ENCODE measurements at regions not wholly inside any gene's neighbourhood (a gene's known extent, or its start where the extent isn't known, plus 50 kb on each side); places are given as distances from the start of the nearest gene placed in this dataset.
"Not testable (repeated sequence)": the region's sequence is repeated elsewhere in the genome, so short reads cannot be mapped to it uniquely, and the experiment has no call there.

DNA sequence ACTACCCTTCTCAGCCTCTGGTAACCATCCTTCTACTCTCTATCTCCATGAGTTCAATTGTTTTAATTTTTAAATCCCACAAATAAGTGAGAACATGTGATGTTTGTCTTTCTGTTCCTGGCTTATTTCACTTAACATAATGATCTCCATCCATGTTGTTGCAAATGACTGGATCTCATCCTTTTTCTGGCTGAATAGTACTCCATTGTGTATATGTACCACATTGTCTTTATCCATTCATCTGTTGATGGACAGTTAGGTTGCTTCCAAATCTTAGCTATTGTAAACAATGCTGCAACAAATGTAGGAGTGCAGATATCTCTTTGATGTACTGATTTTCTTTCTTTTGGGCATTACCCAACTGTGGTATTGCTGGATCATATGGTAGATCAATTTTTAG lies 103.0 kb downstream of the CARTPT start:
- not testable (repeated sequence) for H3K27me3 ChIP-seq (ENCODE audit: insufficient read depth, low read length); H3K4me1 ChIP-seq (ENCODE audit: insufficient read depth, low read length); H3K4me3 ChIP-seq (ENCODE audit: low read length); H3K9ac ChIP-seq (ENCODE audit: low read depth, low read length); H3K36me3 ChIP-seq (ENCODE audit: insufficient read depth, low read length); H3K27ac ChIP-seq (ENCODE audit: low read depth, low read length)
- H3K9me3 ChIP-seq (ENCODE audit: insufficient read depth, low read depth, low read length): peaks cover 22% of the 10 kb centered on the region; the same call in 1 of the 2 replicates

- no peaks in the 10 kb centered on the region for H3K36me3 ChIP-seq (ENCODE audit: insufficient read depth, low read length)
- 97% methylated on average over 1 of the region's 1 CpG for WGBS
Measured at GRCh38 chr5:71825992-71826391, 106.9 kb downstream of the CARTPT start.

GRCh38 chr5:71828291-71829040 lies 109.4 kb downstream of the CARTPT start:
- Histone ChIP-seq H3K9me3 (ENCODE audit: insufficient read depth, low read depth, low read length) (peaks cover 23% of the 10 kb centered on the region), H3K36me3 (ENCODE audit: insufficient read depth, low read length) (no peaks in the 10 kb centered on the region), H3K9ac (ENCODE audit: low read depth, low read length) (no peak overlapping the region), H3K4me3 (ENCODE audit: low read length) (no peak overlapping the region), H3K4me1 (ENCODE audit: insufficient read depth, low read length) (peaks cover 17% of the 10 kb centered on the region), H3K27me3 (ENCODE audit: insufficient read depth, low read length) (no peaks in the 10 kb centered on the region), H3K27ac (ENCODE audit: low read depth, low read length) (no peak overlapping the region)
- WGBS: 100% methylated on average over 1 of the region's 2 CpGs

More at GRCh38 chr5:71825992-71826391, 106.9 kb downstream of the CARTPT start:
- H3K9ac ChIP-seq (ENCODE audit: low read depth, low read length): no peak overlapping the region
- H3K9me3 ChIP-seq (ENCODE audit: insufficient read depth, low read depth, low read length): peaks cover 26% of the 10 kb centered on the region
- H3K27me3 ChIP-seq (ENCODE audit: insufficient read depth, low read length): no peaks in the 10 kb centered on the region
- no peak overlapping the region for H3K27ac ChIP-seq (ENCODE audit: low read depth, low read length)
- peaks cover 12% of the 10 kb centered on the region for H3K4me1 ChIP-seq (ENCODE audit: insufficient read depth, low read length)
- H3K4me3 ChIP-seq (ENCODE audit: low read length): no peak overlapping the region

DNA sequence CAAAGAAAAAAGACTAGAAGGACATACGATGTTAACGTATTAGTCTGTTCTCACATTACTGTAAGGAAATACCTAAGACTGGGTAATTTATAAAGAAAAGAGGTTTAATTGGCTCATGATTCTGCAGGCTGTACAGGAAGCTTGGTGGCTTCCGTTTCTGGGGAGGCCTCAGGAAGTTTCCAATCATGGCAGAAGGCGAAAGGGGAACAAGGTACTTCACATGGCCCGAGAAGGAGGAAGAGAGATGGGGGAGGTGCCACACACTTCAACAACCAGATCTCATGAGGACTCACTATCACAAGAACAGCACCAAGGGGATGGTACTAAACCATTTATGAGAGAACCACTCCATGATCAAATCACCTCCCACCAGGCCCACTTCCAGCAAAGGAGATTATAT lies 110.1 kb downstream of the CARTPT start:
- Histone ChIP-seq H3K27me3 (ENCODE audit: insufficient read depth, low read length) (no peaks in the 10 kb centered on the region), H3K27ac (ENCODE audit: low read depth, low read length) (no peak overlapping the region), H3K36me3 (ENCODE audit: insufficient read depth, low read length) (no peaks in the 10 kb centered on the region), H3K9me3 (ENCODE audit: insufficient read depth, low read depth, low read length) (peaks cover 23% of the 10 kb centered on the region), H3K4me3 (ENCODE audit: low read length) (no peak overlapping the region), H3K4me1 (ENCODE audit: insufficient read depth, low read length) (peaks cover 17% of the 10 kb centered on the region), H3K9ac (ENCODE audit: low read depth, low read length) (no peak overlapping the region)
- 93% methylated on average over 4 of the region's 5 CpGs for WGBS

GRCh38 chr5:71830681-71831539 lies 111.8 kb downstream of the CARTPT start:
- Histone ChIP-seq H3K4me1 (ENCODE audit: insufficient read depth, low read length) (peaks cover 17% of the 10 kb centered on the region), H3K27ac (ENCODE audit: low read depth, low read length) (0 out of 2 replicates have a peak overlapping the region, but pooled peaks have one; percentile 18), H3K36me3 (ENCODE audit: insufficient read depth, low read length) (no peaks in the 10 kb centered on the region), H3K27me3 (ENCODE audit: insufficient read depth, low read length) (no peaks in the 10 kb centered on the region), H3K9me3 (ENCODE audit: insufficient read depth, low read depth, low read length) (peaks cover 16% of the 10 kb centered on the region), H3K9ac (ENCODE audit: low read depth, low read length) (no peak overlapping the region), H3K4me3 (ENCODE audit: low read length) (no peak overlapping the region)
- WGBS: 89% methylated on average over 4 of the region's 4 CpGs

GRCh38 chr5:71832812-71833715 lies 114.0 kb downstream of the CARTPT start:
- peaks cover 17% of the 10 kb centered on the region for H3K4me1 ChIP-seq (ENCODE audit: insufficient read depth, low read length)
- peaks cover 2% of the 10 kb centered on the region; the same call in 1 of the 2 replicates for H3K9me3 ChIP-seq (ENCODE audit: insufficient read depth, low read depth, low read length)
- WGBS: 86% methylated on average over 3 of the region's 4 CpGs
- no peak overlapping the region for H3K27ac ChIP-seq (ENCODE audit: low read depth, low read length)
- H3K36me3 ChIP-seq (ENCODE audit: insufficient read depth, low read length): no peaks in the 10 kb centered on the region
- H3K4me3 ChIP-seq (ENCODE audit: low read length): no peak overlapping the region
- no peak overlapping the region for H3K9ac ChIP-seq (ENCODE audit: low read depth, low read length)
- no peaks in the 10 kb centered on the region for H3K27me3 ChIP-seq (ENCODE audit: insufficient read depth, low read length)

GRCh38 chr5:71834601-71835000 lies 115.5 kb downstream of the CARTPT start:
- no peaks in the 10 kb centered on the region for H3K27me3 ChIP-seq (ENCODE audit: insufficient read depth, low read length)
- no peak overlapping the region for H3K4me3 ChIP-seq (ENCODE audit: low read length)
- no peak overlapping the region for H3K27ac ChIP-seq (ENCODE audit: low read depth, low read length)
- WGBS: 95% methylated on average over 2 of the region's 2 CpGs
- H3K36me3 ChIP-seq (ENCODE audit: insufficient read depth, low read length): no peaks in the 10 kb centered on the region
- no peaks in the 10 kb centered on the region for H3K9me3 ChIP-seq (ENCODE audit: insufficient read depth, low read depth, low read length)
- H3K9ac ChIP-seq (ENCODE audit: low read depth, low read length): no peak overlapping the region
- peaks cover 17% of the 10 kb centered on the region for H3K4me1 ChIP-seq (ENCODE audit: insufficient read depth, low read length)

DNA sequence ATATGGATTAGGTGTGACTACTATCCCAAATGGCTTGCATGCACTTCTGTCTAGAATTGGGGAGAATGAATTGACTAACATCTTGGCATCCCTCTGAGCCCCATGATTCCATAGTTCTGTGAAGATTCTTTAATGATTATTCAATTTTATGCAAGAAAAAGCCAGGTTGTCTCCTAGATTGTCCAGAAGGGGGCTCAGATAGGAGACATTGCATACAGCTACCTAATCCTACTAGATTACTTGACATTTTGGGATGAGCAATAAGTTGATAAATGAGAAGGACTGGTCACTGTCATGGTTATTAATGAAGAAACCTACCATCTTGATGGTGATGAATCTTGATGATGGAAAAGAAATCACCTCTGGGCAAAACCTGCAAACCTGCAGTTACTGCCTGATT lies 117.0 kb downstream of the CARTPT start:
- H3K36me3 ChIP-seq (ENCODE audit: insufficient read depth, low read length): no peaks in the 10 kb centered on the region
- H3K9ac ChIP-seq (ENCODE audit: low read depth, low read length): no peak overlapping the region
- H3K9me3 ChIP-seq (ENCODE audit: insufficient read depth, low read depth, low read length): no peaks in the 10 kb centered on the region
- no peaks in the 10 kb centered on the region for H3K27me3 ChIP-seq (ENCODE audit: insufficient read depth, low read length)
- H3K4me3 ChIP-seq (ENCODE audit: low read length): no peak overlapping the region
- peaks cover 4% of the 10 kb centered on the region; the same call in 1 of the 2 replicates for H3K4me1 ChIP-seq (ENCODE audit: insufficient read depth, low read length)
- H3K27ac ChIP-seq (ENCODE audit: low read depth, low read length): no peak overlapping the region

GRCh38 chr5:71836559-71837112 lies 117.6 kb downstream of the CARTPT start:
- 92% methylated on average over 5 of the region's 5 CpGs for WGBS

GRCh38 chr5:71838286-71838685 lies 119.2 kb downstream of the CARTPT start:
- H3K9ac ChIP-seq (ENCODE audit: low read depth, low read length): no peak overlapping the region
- no peak overlapping the region for H3K27ac ChIP-seq (ENCODE audit: low read depth, low read length)
- 86% methylated on average over 4 of the region's 4 CpGs for WGBS
- no peak overlapping the region for H3K4me3 ChIP-seq (ENCODE audit: low read length)
- no peaks in the 10 kb centered on the region for H3K27me3 ChIP-seq (ENCODE audit: insufficient read depth, low read length)
- H3K4me1 ChIP-seq (ENCODE audit: insufficient read depth, low read length): no peaks in the 10 kb centered on the region
- H3K36me3 ChIP-seq (ENCODE audit: insufficient read depth, low read length): no peaks in the 10 kb centered on the region
- H3K9me3 ChIP-seq (ENCODE audit: insufficient read depth, low read depth, low read length): no peaks in the 10 kb centered on the region

More at GRCh38 chr5:71836559-71837112, 117.6 kb downstream of the CARTPT start:
- Histone ChIP-seq H3K36me3 (ENCODE audit: insufficient read depth, low read length) (no peaks in the 10 kb centered on the region), H3K9me3 (ENCODE audit: insufficient read depth, low read depth, low read length) (no peaks in the 10 kb centered on the region), H3K9ac (ENCODE audit: low read depth, low read length) (no peak overlapping the region), H3K4me1 (ENCODE audit: insufficient read depth, low read length) (no peaks in the 10 kb centered on the region), H3K27me3 (ENCODE audit: insufficient read depth, low read length) (no peaks in the 10 kb centered on the region), H3K4me3 (ENCODE audit: low read length) (no peak overlapping the region), H3K27ac (ENCODE audit: low read depth, low read length) (no peak overlapping the region)
